ENCODE measurements at regions not wholly inside any gene's neighbourhood (a gene's known extent, or its start where the extent isn't known, plus 50 kb on each side); places are given as distances from the start of the nearest gene placed in this dataset.

- Mint-ChIP-seq H3K9me3 (ENCODE audit: low read depth) (no peaks in the 10 kb centered on the region), H3K4me1 (ENCODE audit: low read depth) (no peaks in the 10 kb centered on the region), H3K27ac (no peak overlapping the region), H3K36me3 (ENCODE audit: insufficient read depth) (no peaks in the 10 kb centered on the region), H3K4me3 (ENCODE audit: low read depth) (no peak overlapping the region), H3K27me3 (no peaks in the 10 kb centered on the region)
- no peak for TF ChIP-seq CTCF (IDR thresholded peaks at IDR 0.05; ENCODE audit: unreplicated experiment)
- no peak for DNase-seq (ENCODE audit: low spot score, unreplicated experiment)
Measured at GRCh38 chr2:122543815-122544214, 788.4 kb downstream of the TSN start.

- Mint-ChIP-seq H3K36me3 (ENCODE audit: insufficient read depth) (peaks cover 2% of the 10 kb centered on the region), H3K9me3 (ENCODE audit: low read depth) (peaks cover 11% of the 10 kb centered on the region), H3K27me3 (no peaks in the 10 kb centered on the region), H3K27ac (no peak overlapping the region), H3K4me1 (ENCODE audit: low read depth) (no peaks in the 10 kb centered on the region), H3K4me3 (ENCODE audit: low read depth) (no peak overlapping the region)
- no peak for TF ChIP-seq CTCF (IDR thresholded peaks at IDR 0.05; ENCODE audit: unreplicated experiment)
- DNase-seq (ENCODE audit: low spot score, unreplicated experiment), result no peak
Measured at GRCh38 chr2:122545821-122546220, 790.4 kb downstream of the TSN start.

- Mint-ChIP-seq H3K36me3 (ENCODE audit: insufficient read depth) (no peaks in the 10 kb centered on the region), H3K9me3 (ENCODE audit: low read depth) (no peaks in the 10 kb centered on the region), H3K4me1 (ENCODE audit: low read depth) (no peaks in the 10 kb centered on the region), H3K4me3 (ENCODE audit: low read depth) (no peak overlapping the region), H3K27me3 (no peaks in the 10 kb centered on the region), H3K27ac (no peak overlapping the region)
- TF ChIP-seq CTCF (IDR thresholded peaks at IDR 0.05; ENCODE audit: unreplicated experiment), result no peak
- no peak for DNase-seq (ENCODE audit: low spot score, unreplicated experiment)
Measured at GRCh38 chr2:122562775-122563174, 807.3 kb downstream of the TSN start.

GRCh38 chr2:122563781-122564180 lies 808.3 kb downstream of the TSN start:
- H3K27me3 Mint-ChIP-seq, result no peaks in the 10 kb centered on the region
- TF ChIP-seq CTCF (IDR thresholded peaks at IDR 0.05; ENCODE audit: unreplicated experiment), result no peak
- no peaks in the 10 kb centered on the region for H3K4me1 Mint-ChIP-seq (ENCODE audit: low read depth)
- no peak for DNase-seq (ENCODE audit: low spot score, unreplicated experiment)
- no peak overlapping the region for H3K27ac Mint-ChIP-seq
- H3K4me3 Mint-ChIP-seq (ENCODE audit: low read depth), result no peak overlapping the region
- H3K36me3 Mint-ChIP-seq (ENCODE audit: insufficient read depth), result no peaks in the 10 kb centered on the region
- H3K9me3 Mint-ChIP-seq (ENCODE audit: low read depth), result no peaks in the 10 kb centered on the region

- TF ChIP-seq CTCF (IDR thresholded peaks at IDR 0.05; ENCODE audit: unreplicated experiment), result no peak
- Mint-ChIP-seq H3K4me1 (ENCODE audit: low read depth) (no peaks in the 10 kb centered on the region), H3K27ac (no peak overlapping the region), H3K27me3 (no peaks in the 10 kb centered on the region), H3K9me3 (ENCODE audit: low read depth) (peaks cover 2% of the 10 kb centered on the region), H3K36me3 (ENCODE audit: insufficient read depth) (no peaks in the 10 kb centered on the region), H3K4me3 (ENCODE audit: low read depth) (no peak overlapping the region)
- no peak for DNase-seq (ENCODE audit: low spot score, unreplicated experiment)
Measured at GRCh38 chr2:122564843-122565242, 809.4 kb downstream of the TSN start.
